ENCODE measurements at regions not wholly inside any gene's neighbourhood (a gene's known extent, or its start where the extent isn't known, plus 50 kb on each side); places are given as distances from the start of the nearest gene placed in this dataset.

DNA sequence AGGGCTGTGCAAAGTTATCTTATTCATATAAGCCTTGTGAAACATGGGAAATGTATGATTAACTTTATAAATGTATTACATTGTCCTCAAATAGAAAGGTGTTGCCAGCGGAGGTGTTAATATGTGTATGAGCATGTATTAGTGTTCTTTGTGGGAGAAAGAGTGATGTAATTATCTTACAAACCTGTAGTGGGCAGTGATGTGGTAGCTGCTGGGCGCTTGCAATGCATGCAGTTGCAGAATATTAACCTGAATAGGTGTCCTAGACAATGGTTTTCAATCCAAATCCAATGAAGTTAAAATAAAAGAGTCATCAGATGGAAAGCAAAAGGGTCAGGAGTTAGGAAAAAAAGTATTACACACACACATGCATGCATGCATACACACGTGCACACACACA lies 881.3 kb upstream of the CADM2 start:
- no peak for DNase-seq

DNA sequence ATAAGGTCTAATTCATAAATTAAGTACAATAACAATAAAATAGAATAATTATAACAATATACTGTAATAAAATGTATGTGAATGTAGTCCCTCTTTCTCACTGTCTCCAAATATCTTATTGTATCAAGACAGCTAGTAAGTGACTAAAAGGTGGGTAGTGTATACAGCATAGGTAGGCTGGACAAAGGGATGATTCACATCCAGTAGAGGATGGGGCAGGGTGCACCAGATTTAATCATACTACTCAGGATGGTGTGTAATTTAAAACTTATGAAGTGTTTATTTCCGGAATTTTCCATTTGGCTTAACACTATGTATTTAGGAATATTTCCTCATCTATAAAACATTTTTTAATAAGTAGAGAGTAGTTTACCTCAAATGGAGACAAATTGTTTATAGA lies 876.1 kb upstream of the CADM2 start:
- DNase-seq = no peak

DNA sequence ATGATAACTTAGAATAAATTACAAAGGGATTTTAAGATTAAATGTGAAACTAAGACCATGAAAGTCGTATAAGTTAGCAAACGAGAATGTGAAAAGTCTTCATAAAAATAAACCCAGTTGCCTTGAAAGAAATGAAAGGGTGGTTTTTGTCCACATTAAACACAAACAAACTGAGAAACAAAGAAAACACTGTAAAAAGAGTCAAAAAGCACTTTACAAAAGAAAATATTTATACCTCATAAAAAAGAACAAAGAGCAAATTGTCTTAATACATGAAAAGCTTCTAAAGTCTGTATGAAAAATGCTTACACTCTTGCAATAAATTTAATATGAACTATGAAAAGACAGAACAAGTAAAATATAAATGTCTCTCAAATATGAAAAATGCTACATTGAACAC lies 865.9 kb upstream of the CADM2 start:
- DNase-seq = no peak

DNA sequence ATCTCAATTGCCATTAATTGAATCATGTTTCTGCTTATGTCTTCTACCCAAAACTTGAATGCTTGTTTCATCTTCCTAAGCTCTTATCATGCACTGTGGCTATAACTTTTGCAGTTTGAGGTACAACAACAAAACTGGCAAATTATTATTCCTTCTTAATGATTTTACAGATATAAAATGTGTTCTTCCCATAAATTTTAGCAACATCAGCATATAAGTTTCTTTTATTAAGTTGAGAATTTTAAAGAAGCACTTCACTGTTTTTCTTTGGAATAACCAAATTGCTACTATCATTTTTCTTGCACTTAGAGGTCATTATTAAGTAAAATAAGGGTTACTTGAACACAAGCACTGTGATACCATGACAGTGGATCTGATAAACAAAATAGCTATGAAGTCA lies 862.6 kb upstream of the CADM2 start:
- no peak for DNase-seq

DNA sequence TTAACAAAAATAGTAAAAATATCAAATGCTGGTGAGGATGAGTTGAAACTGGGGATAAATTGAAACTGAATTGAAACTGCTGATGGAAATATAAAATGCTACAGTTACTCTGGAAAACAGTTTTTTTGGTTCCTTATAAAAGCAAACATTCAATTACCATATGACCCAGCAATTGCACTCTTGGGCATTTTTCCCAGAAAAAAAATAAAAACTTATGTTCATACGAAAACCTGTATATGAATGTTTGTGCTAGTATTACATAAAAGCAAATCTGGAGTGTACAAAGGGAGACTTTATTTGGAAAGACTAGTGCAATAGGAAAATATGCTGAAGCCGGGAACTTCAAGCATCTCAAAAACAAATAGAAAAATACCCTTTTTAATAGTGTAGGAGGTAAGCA lies 857.9 kb upstream of the CADM2 start:
- DNase-seq = no peak

DNA sequence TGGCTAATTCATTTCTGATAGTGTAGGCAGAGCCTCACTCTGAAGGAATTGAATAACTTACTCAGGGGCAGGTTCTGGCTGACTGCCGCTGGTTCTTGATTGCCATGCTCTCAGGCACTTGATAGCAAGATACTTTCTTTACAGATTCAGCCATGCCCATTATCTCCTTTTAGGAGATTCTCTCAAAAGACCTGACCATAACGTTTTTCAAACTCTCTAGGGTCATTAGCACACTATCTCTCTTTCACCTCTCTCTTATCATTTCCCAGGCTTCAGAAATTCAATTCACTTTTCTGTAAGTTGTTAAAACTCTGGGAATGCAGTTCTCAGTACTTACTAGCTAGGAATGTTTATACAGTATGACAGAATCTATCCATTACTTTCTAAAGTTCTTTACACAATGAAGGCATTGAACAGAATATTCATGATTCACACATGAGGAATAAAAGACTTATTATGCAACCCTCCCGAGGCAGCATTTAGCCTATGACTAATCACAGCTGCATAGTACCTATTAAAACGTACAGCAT lies 850.3 kb upstream of the CADM2 start:
- DNase-seq = no peak

DNA sequence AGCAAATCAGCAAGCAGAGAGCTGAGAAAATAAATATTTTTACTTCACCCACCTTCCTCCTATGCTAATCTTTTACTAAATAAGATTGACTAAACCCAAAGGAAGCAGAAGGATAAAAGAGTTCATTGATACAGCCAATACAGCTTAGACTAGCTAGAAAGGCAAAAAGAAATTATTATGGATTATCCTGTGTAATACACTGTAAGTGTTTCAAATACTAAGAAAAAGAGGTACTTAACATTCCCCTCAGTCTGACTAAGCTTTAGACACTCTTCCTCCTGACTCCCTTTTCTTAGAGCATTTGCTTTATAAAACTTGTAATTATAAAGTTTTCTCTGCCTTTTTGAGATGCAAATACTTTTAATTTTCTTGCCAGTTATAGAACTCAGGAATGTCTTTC lies 848.9 kb upstream of the CADM2 start:
- DNase-seq = no peak

DNA sequence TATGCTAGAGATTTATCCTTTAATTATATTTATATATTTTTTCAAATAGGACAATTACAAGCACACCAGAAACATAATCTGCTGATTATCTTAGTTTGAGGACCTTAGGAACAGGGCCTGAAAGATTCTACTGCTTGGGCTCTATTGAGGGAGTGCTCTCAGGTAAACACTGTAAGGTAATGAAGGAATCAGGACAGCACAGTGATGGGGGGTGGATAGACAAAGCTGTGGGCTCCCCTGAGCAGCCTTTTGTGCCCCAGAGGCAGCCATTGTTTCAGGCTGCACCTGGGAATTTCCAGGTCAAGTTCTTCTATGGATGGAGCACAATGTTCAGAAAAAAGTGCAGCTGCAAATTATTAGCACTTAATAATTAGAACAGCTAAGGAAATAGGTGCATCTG lies 848.0 kb upstream of the CADM2 start:
- no peak for DNase-seq

DNA sequence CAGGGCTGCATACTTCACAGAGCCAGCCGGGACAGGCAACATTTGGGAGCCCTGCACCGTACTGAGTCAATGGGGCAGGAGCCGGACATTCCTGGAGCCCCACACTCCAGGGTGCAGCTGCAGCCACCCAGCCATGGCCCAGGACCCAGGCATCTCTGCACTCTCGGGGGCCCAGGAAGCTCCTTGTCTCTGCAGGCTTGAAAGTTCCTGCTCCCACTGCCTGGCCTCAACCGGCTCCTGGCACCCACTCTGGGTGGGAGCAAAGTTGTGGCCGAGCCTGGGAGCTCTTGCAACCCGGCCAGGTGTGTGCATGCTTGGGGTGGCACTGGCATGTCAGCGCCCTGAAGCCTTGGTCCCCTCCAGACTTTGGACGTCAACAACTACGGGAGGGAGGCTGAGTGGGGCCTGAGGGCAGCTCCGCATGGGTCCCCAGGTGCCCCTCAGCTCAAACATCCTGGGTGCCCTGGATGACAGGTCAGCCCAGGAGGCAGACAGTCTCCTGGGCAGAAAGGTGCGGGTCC lies 833.5 kb upstream of the CADM2 start:
- no peak for DNase-seq

DNA sequence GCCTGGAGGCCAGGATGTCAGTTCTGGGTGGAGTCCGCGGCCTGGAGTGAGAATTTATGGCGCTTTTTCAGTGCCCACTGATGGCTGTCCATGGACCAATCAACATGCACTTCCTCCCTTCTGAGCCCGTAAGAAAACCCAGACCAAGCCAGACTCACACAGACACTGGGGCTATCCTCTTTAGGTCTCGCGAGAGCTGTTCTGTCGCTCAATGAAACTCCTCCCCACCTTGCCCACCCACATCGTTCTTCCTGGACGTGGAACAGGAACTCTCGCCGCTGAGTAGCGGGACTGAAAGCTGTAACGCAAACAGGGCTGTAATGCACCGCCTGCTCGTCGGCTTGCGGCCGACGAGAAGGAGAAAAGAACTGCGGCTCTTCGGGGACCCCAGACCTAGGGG lies 833.0 kb upstream of the CADM2 start:
- DNase-seq = no peak

DNA sequence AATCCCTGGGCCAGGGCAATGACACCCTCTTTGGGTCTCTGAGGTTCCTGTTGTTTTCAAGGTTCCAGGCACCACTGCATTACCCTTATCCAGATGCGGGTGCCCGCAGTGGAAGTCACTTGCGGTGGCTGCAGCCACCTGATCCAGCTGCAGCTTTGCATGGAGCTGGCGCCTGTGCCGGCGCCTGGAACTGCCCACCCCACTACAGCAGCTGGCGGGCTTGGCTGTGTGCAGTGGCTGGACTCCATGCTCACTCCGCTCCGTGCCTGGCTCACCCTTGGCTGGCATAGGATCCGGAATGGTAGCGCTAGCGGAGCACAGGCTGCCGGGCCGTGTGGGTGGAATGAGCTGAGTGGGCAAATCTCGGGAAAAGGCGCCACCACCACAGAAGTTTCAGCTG lies 832.6 kb upstream of the CADM2 start:
- no peak for DNase-seq

DNA sequence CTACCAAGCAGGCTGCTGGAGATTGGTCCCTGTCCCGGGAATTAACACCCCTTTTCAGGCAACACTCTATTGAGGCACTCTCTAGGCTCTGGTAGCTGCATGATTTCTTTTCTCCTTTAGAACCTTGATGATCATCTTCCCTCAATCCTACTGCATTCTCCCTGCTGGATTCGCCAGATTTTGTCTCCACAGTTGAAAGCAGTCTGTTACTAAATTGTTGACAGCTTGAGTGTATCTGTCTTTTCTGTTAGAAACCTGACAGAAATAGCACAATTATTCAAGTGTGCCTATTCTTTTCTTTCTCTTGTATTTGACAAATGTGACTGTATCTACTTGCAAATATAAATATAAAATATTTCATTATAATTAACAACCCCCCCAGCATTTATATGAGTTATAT lies 830.8 kb upstream of the CADM2 start:
- DNase-seq = no peak

DNA sequence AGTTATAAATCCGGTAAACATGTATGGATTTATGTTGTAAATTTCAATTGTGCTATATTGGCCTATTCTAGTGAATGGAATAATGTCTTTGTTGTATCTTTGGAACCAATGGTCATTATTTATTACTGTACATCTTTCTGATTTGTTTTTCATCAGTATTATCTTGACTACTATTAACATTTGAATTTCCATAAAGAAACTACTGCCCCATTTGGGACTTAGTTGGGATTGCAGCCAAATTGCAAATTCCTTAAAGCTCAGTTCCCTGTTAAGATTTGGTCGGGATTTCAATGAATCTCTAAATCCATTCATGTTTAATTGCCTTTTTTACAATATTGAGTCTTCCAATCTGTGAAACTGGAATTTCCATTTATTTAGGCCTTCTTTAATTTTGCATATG lies 822.4 kb upstream of the CADM2 start:
- DNase-seq = no peak

DNA sequence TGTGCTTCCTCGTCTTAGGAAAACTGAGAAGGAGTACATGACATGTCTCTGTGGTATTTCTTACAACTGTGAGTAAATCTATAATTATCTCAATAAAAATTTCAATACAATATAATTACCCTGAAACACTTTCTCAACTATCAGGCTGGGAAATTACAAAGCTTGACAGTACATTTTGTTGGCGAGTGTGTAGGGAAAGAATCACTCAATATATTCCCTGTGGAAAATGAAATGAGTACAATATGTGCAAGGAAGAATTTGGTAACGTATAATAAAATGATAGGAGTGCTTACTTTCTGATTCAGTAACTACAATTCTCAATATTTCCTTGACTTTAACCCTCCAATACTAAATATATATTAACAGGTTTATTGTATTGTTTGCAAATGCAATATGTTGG lies 818.2 kb upstream of the CADM2 start:
- no peak for DNase-seq

DNA sequence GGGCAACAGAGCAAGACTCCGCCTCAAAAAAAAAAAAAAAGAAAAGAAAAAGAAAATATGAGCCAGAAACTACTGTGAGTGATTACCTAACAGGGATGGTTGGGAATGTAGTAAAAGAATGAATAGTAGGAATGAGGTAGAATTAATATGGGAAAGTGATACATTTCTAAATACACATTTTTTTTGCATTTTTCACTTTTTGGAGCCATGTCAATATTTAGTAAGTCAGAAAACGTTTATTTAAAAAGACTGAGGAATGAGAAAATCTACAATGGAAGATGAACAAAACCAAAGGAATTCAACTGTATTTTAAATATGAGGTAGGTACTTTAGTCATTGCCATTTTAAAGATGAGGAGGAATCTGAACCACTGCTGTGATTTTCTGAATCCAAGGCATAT lies 817.2 kb upstream of the CADM2 start:
- DNase-seq = no peak

DNA sequence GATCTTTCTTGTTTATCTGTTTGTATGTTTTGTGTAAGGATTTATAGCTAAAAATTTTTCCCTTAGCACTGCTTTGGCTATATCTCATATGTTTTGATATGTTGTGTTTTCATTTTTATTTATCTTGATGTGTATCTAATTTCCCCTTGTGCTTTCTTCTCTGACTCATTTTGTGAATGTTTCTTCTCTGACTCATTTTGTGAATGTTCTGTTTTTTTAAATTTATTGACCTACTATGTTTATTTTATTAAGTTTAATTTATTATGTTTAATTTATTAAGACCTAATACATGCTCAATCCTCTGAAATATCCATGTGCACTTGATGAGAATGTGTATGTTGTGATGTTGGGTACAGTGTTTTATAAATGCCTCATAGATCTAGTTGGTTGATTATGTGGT lies 793.5 kb upstream of the CADM2 start:
- DNase-seq = no peak

DNA sequence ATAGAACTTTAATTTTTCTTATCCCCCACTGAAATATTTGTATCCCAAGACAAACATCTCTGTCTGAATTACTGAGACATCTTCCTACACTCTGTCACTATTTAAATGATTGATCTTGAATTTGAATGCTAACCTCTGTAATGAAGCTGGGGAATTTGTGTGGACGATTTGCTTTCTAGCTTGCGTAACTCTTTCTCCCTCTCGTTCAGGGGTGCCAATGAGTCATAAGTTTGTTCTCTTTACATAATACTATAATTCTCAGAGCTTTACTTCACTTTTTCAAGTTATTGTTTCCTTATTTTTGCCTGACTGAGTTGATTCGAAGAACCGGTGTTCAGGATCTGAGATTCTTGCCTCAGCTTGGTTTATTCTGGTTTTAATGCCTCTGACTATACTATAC lies 783.3 kb upstream of the CADM2 start:
- no peak for DNase-seq

DNA sequence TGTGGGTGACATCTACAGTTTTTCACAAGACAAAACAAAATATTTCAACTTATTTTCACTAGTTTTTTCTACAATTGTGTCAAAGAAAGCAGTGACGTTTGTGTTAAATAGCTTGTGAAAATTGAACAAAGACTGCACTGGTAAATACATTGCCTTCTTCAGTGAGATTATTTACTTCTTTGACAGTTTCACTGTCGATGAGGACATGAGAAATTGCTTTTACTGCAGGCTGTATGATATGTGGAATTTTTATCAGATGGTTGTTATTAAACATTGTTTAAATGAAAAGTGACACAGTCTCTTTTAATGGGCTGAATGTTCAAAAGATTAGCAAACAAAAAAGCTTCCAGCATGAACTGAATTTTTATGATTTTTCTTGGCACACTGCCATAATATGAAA lies 773.9 kb upstream of the CADM2 start:
- DNase-seq = no peak

DNA sequence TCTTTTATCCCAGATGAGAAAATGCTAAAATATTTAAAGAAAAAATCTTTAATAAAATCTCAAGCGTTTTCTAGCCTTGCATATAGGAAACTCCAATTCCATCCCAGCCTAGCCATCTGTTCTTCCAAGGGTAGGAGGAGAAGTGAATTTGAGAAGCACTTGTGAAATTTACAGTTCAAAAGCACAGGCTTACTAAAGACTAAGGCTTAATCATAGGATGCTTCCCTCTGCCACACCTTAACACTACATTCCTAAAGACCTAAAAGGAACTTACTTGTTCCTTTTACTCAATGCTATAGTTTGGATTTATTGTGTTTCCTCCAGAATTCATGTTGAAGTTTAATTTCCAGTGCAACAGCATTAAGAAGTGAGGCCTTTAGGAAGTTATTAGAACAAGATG lies 764.8 kb upstream of the CADM2 start:
- no peak for DNase-seq

DNA sequence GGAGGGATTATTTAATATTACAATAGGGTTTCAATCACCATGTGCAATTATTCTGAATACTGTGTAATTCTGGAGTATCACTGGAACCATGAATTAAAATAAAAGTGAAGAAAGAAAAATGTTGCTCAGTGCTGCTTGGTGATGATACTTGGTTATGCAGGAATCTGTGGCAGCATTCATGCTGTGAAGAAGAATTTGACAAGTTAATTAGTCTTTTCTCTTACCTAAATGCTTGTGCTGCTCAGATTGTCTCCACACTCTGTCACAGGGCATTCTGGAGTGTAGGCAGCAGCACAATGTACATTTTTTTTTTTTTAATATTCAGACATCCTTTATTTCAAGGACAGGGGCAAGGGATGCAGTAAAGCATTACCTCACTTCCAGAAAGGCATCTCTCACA lies 749.3 kb upstream of the CADM2 start:
- DNase-seq = no peak

DNA sequence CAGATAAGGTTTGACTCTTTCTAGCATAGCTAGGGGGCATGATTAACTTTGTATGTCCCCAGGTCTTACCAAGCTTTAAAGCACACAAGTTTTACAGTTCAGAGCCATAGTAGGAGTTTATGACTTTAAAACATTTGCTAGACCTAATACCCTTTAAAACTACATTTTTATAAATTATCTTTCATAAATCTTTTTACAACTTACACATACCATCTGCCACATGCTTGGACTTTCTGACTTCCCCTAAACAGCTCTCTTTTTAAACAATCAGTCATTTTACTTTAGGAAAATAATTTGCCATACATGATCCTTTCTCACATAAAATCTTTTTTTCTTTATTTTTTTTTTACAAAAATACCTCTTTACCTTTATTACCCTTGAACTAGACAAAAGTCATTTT lies 735.3 kb upstream of the CADM2 start:
- DNase-seq = no peak

DNA sequence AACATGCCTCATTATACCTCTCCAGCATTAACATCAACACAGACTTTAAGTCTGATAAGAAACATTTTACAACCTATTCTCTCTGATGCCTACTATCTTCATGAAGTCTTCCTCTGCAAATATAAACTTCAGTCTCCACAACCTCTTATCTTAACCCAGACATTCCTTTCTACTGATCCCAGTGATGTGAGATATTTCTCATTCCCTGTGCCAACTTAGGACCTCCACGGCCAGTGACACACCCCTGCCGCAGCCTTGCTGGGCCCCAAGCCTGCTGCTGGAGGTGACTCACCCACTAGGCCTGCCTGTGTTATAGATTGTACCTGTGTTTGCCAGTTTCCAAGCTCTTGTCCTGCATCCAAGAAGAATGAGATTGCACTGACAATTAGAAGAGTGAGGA lies 734.5 kb upstream of the CADM2 start:
- DNase-seq = no peak

DNA sequence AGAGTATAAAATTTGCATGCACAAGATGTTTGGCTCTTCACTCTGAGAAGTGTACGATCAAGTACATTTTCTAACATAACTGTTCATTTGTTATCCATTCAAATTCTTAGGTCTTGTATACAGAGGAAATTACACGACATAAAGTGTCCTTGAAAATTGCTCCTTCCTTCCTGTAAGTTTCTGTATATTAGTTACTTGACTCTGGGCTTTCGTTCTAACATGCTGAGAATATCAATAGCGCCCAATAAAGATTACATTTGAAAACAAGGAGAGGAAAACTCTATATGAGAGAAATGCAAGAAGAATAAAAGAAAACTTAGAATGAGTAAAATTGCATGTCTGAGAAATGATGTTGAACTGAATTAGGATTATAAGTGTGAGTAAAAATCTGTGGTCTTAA lies 722.5 kb upstream of the CADM2 start:
- no peak for DNase-seq

DNA sequence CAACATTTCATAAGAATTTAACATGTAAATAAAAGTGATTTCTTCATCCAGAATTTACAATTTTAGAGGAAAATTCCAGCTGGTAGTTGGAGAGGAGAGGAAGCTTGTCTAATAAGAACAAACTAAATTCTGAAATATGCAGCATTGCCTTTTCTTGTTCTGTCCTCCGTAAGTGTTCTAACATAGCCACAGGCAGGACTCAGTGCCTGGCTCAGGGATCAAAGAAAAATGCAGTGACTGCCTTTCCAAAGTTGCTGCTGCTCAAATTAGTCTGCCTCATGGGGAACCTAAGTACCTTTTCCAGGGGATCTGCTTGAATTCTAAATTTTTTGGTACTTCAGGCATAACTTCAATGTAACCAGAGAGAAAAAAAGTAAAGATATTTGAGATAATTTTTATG lies 713.0 kb upstream of the CADM2 start:
- DNase-seq = no peak

DNA sequence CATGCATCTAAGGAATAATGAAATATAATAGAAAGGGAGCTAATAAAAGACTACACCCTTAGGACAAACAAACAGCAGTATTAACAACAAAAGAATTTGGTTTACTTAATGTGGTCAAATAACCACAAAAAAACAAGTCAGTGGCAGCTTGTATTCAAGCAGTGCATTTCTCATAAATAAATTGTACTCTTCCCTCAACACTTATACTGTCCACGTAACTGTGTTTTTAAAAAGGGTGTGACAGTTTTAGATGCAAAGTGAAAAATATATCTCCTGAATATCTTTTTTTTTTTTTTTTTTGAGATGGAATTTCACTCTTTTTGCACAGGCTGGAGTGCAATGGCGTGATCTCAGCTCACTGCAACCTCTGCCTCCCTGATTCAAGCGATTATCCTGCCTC lies 698.2 kb upstream of the CADM2 start:
- no peak for DNase-seq

DNA sequence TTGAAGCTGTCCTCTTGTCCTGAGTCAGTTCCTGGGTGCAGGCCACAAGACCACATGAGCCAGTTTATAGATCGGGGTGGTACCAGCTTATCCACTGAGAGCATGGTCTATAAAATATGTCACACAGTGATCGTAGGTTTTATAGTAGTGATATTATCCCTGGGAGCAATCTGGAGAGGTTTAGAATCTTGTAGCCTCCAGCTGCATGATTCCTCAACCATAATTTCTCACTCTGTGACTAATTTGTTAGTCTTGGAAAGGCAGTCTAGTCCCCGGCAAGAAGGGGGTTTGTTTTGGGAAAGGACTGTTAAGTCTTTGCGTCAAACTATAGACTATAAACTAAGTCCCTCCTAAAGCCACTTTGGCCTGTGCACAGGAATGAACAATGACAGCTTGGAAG lies 693.0 kb upstream of the CADM2 start:
- no peak for DNase-seq
